GM18517 (cell line): ENCODE measurements at regions not wholly inside any gene's neighbourhood (a gene's known extent, or its start where the extent isn't known, plus 50 kb on each side); places are given as distances from the start of the nearest gene placed in this dataset.

Source experiments
- ATAC-seq: cut with Tn5 transposase; IDR thresholded peaks from one replicate; pipeline ENCODE4 v1.9.1; 2021; ENCODE audit warnings: mild to moderate bottlenecking, moderate library complexity; ENCODE audit not compliant: unreplicated experiment

DNA sequence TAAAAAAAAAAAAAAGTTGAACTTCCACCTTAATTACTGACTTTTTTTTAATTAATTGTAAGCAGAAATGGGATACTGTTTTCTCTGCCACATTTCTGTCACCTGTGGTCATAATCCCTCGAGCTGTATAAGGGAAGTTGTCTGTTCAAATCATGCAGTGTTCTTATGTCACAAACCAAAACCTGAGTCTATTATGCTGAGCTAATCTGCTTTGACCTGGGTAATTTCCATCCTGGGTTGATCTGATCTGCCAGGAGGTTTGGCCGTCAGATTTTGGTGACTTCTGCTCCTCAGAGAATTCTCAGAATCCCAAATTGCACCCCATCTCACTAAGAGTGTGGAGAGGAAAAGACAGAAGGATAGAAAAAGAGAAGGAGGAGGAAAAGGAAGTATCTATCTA lies 683.1 kb downstream of the KCTD8 start:
- ATAC-seq: no peak

DNA sequence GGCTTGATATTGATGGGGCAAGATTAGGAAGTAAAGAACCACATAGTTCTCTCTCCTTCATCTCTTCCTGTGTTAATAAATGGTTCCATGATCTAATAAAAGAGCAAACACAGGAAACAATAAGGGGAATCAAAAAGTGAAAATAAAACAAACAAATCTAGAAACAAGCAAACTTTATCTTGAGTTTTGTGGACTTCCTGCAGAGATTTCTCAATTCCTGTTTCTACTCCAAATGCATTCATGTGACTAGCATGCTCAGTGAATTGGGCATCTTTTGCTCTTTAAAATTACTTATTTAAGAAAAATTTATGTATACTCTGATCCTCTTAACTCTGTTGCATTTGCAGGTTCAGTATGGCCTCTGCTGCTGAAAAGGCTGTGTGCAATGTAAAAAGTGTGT lies 682.0 kb downstream of the KCTD8 start:
- no peak for ATAC-seq

DNA sequence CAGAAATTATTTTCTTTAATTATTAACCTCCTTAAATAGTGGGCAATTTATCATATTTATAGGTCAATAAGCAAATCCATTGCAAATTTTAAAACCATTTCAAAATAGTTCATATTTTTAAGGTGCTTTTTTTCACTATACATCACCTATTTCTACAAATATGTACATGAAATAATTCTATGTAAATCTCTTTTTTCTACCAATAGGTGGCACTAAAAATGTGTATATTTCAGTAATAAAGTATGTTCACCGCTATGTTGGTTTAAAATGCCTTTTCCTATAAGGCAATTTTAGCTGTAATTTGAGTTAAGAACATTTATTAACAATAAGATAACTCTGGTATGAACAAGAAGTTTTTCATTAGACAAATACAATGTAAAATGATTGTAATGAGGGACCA lies 672.2 kb downstream of the KCTD8 start:
- no peak for ATAC-seq

DNA sequence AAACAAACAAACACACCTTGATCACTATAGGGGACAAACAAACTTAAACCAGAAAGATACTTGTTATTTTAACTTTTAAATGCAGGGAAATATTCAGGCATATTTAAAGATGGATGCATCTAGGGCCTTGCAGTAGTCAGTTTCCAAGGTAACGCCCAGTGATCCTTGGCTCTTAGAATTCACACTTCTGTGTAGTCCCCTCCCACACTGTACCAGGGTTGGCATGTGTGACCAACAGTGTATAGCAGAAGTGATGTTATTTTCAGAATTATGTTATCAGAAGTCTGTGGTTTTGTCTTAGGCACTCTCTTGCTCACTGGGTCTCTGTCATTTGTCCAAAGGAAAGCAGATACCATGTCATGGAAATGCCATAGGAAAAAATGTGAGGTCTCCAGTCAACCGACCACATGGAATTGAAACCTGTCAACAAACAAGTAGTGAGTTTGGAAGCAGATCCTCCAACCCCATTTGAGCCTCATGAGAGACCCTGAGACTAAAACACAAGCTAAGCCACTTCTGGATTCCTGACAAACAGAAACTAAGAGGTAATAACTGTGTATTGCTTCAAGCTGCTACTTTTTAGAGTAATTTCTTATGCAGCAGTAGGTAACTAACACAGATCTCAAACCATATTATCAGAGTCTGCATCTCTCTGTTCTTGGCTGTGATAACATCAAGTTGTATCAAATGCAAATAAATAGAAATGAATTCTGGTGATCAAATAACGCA lies 670.3 kb downstream of the KCTD8 start:
- no peak for ATAC-seq

DNA sequence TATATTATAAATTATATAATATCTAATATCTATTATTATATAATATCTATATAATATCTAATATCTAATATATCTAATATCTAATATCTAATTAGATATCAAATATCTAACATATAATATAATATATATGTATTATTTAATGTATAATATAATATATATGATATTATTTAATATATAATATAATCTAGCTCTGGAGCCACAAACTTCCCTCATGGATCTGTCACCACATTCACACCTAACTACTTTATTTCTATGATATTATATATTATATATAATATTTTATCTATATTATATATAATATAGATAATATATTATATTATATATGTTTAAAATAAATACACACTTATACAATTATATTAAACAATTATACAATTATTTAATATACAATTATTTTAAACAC lies 667.5 kb downstream of the KCTD8 start:
- no peak for ATAC-seq

DNA sequence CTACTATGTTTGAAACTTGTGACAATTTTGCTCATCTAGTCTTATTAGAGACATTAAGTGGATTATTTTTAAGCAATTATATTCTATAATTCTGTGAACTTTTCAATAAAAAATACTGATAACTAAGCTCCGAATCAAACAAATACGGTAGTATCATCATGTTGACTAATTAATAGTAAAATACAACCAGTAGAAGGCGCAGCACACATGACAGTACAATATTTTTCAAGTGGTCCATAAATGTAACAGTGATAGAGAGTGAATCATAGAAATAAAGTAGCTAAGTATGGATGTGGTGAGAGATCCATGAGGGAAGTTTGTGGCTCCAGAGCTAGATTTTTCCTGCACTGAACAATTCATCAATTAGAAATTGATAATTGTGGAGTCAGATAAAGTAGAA lies 666.2 kb downstream of the KCTD8 start:
- ATAC-seq: no peak

DNA sequence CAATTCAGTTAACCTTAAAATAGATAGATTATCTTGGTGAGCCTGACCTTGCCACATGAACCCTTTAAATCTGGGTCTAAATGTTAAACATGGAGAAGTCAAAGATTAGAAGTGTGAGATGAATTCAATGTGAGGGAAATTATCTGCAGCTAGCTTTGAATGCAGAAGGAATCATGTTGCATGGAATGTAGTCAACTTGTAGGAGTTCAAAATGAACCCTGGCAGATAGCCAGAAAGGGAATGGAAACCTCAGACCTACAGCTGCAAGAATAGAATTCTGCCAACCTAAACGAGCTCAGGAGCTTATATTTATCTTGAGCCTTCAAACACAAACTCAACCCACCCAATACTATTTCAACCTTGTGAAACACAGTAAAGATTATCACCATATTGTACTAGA lies 632.5 kb downstream of the KCTD8 start:
- no peak for ATAC-seq

DNA sequence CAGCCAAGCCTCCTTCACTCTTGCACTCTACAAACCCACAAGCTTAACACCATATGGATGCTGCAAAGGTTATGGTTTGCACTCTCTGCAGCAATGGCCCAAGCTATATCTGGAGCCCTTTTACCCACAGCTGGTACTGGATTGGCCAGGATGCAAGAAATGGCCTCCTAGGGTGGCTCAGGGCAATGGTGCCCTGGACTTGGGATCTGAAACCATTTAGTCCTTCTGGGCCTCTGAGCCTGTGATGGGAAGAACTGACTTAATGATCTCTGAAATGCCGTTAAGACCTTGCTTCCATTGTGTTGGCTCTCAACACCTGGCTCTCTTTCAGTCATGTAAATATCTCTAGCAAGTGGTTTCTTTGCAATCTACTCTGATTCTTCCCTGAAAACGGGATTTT lies 626.0 kb downstream of the KCTD8 start:
- no peak for ATAC-seq

DNA sequence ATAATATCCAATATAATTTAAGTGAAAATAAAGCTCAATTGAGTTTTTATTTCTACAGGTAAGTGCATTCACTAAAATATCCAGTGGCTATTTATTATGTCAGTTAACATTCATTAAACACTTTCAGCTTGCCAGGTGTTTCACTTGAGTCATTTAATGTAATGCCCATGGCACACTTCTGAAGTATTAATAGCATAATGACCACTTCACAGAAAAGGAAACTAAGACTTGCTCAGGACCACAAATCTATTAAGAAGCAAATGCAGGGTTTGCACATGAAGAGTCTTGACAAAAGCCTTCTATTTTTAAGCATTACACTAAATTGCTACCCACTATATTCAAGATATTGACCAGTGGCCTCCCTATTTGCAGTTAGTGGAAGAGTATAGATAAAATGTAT lies 612.7 kb downstream of the KCTD8 start:
- no peak for ATAC-seq

DNA sequence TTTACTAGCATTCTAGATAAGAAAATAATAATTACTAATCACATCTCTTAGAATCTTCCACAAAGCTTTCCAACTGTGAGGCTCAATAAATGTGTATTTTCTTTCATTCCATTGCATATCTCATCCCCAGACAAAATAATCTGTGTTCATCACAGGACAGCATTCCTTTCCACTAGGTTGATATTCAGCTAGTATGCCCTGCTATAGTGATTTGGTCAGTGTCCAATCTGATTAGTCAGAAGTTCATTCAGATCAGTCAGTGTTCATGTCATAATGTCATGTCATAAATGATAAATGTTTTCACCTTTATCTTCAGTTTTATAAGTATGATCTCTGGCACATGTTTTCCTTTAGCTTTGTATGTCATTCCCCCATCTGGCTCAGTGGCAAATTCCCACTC lies 611.4 kb downstream of the KCTD8 start:
- no peak for ATAC-seq

DNA sequence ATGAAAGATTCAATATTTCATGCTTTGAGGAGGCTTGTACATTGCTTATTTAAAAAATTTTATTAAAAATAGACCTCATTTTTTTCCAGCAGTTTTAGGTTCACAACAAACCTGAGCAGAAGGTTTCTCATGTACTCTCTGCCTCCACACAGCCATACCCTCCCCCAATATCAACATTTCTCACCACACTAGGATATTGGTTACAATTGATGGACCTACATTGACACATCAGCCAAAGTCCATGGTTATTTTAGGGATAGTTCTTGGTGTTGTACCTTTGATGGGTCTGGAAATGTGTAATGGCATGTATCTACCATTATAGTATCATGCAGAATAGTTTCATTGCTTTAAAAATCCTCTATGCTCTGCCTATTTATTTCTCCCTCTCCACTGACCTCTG lies 611.0 kb downstream of the KCTD8 start:
- no peak for ATAC-seq

DNA sequence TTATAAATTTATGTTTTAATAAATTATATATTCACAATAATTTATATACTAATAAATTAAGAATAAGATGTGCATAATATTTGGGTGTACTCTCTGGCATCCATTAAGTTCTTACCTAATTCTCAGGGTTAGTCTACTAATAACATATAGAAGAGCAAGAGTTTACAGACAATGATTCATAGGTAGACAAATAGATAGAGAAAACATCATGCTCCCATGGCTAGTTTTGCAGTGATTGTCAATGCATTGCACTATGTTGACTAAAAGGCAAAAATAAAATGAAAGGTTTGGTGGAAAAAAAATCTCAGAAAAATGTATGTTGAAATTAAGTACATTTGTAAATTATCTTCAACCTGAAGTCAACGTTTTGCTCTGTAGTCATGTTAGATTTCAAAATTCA lies 606.0 kb downstream of the KCTD8 start:
- ATAC-seq: no peak

DNA sequence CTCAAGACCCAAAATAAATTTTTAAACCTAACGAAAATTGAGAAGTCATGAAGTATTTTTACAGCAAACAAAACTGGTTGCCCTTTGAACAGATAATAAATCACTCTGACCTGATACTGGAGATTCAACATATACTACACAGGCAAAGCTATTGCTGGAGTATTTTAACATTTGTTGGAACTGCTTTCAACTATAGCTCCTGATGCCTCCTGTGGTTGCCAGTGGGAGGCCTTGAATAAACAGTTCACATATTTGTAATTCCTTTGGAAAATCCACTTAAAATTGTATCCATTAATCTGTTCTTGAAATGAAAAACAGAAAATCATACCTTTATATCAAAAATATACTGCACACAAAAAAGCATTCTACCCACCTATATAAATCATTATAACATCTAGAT lies 605.1 kb downstream of the KCTD8 start:
- ATAC-seq: no peak

DNA sequence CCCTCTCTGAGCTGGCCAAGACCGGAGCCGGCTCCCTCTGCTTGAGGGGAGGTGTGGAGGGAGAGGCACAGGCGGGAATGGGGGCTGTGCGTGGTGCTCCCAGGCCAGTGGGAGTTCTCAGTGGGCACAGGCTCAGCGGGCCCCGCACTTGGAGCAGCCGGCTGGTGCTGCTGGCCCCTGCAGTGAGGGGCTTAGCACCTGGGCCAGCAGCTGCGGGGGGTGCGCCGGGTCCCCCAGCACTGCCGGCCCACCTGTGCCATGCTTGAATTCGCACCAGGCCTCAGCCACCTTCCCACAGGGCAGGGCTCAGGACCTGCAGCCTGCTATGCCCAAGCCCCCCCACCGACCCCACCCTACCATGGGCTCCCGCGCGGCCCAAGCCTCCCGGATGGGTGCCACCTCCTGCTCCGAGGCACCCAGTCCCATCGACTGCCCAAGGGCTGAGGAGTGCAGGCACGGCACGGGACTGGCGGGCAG lies 602.5 kb downstream of the KCTD8 start:
- no peak for ATAC-seq

DNA sequence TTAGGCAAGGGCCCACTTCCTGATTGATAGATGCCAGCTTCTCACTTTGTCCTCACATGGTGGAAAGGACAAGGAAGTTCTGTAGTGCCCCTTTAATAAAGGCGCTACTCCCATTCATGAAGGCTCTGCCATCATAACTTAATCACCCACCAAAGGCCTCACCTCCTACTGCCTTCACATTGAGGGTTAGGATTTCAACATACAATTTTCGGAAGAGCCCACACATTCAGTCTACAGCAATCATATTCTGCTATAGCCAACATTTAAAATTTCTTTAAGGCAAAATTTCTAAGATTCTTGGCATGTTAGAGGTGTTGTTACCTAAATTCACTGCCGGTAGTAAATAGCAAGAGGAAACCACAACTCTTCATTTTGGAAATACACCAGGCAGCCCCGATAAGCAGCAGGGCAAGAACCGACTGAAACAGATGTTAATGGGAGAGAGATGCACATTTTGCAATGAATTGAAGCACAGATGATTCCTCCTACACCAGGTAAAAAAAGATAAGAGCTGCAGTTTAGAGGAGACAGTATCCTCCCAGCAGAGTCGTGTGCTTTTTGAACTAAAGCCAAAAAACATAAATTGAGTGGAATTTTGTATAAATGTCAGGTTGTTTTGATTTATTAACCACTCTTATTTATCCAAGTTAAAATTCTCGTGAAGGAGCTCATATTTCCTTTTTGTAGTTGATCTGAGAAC lies 594.9 kb downstream of the KCTD8 start:
- ATAC-seq: no peak

DNA sequence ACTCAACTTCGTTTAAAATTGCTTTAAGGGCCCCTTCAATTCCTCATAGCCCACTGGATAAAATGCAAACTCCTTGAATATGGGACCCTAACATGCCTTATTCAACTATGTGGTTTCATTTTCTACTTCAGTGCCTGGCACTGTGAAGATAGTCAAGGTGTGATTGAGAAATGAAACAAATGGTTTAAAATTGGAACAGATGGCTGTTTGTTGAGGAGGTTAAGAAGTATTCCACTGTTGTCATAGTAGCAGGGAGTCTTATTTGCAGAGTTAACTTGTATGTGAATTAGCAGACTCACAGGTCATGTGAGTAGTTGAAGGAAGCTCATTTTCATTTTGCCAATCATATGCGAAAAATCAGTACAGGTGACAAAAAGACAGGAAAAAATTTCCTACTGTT lies 593.3 kb downstream of the KCTD8 start:
- no peak for ATAC-seq

DNA sequence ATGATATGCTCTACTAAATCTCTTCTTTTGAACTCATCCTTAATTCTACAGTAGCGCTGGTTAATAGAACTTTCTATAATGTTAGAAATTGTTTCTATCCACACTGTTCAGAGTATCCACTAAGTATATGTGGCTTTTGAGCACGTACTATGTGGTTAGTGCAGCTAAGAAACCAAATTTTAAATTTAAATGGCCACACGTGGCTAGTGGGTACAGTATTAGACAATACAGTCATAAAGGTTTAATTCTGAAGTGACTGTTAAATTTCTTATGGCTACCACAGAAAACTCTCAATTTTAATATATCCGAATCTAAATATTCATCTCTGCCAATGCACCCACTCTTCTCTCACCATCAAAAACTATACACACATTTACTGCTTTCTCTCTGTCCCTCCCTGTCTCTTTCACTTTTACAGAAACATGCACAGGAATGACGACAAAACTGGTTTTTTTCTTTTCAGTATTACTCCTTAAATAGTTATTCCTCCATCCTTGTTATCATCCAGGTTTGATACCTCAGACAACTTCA lies 583.9 kb downstream of the KCTD8 start:
- ATAC-seq: no peak

DNA sequence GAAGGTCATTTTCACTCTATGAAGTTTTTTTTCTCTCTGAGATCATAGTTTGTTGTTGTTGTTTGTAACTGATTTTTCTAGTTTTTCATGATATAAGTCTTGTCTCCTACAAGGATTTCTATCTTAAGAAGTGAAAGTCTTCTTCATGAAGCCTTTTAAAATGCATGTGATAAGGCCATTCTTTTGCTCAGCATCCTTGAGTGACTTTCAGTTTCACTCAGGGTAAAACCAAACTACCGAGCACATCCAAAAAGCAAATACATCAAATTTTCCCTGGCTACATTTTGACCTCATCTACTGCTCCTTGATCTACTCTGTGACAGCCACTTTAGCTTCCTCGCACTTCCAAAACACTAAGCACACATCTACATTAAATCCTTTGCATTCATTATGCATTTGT lies 580.7 kb downstream of the KCTD8 start:
- no peak for ATAC-seq

DNA sequence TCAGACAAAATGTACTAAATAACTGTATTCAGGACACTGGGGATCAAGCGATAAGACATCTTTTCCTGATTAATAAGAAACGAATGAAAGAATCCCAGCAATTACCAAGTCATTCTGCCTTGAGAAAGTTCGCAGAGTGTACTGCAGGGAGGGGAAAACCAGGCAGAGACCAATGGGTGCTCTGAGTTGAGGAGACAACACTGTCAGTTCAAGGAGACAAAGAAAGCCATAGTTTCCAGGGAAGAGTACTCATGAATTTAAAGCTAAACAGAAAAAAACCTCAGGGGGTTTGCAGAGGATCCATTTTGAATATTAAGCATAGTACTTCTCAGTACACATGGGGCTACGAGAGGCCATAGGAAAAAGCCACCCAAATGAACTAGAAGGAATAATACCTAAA lies 573.0 kb downstream of the KCTD8 start:
- no peak for ATAC-seq

DNA sequence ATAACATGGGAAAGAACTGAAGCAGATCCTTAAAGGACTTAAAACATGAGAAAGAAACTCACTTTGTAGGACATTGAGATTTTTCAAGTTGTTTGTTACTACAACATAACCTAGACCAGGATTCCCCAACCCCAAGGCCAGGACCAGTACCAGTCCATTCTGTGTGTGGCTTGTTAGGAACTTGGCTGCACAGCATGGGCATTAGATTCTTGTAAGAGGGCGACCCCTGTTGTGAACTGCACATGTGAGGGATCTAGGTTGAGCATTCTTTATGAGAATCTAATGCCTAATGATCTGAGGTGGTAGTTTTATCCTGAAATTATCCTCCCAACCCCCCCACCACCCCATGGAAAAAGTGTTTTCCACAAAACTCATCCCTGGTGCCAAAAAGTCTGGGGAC lies 566.1 kb downstream of the KCTD8 start:
- no peak for ATAC-seq

DNA sequence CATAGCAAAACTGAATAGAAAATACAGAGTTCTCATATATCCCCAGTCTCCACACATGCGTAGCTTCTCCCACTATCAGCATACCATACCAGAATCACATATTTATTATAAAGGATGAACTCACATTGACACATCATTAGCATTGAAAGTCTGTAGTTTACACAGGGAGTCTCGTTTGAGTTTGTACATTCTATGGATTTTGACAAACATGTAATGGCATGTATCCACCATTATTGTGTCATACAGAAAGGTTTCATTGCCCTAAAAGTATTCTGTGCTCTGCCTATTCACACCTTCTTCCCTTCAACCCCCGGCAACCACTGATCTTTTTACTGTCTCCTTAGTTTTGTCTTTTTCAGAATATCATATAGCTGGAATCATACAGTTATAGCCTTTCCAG lies 562.4 kb downstream of the KCTD8 start:
- no peak for ATAC-seq

DNA sequence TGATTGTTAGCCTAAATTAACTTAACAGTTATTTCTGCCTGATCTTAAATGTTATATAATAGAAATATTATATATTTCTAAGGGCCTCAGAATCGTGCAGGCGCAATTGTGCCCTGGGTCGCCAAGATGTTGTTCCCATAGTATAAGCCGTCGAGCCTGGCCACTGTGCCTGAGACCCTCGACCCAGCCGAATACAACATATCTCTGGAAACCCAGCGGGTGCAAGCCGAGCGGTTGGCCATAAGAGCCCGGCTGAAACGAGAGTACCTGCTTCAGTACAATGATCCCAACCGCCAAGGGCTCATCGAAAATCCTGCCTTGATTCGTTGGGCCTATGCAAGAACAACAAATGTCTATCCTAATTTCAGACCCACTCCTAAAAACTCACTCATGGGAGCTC lies 549.8 kb downstream of the KCTD8 start:
- no peak for ATAC-seq
